PFSK-1 (cell line): ENCODE measurements at regions not wholly inside any gene's neighbourhood (a gene's known extent, or its start where the extent isn't known, plus 50 kb on each side); places are given as distances from the start of the nearest gene placed in this dataset.

Experiments
- FOXP2 ChIP-seq: optimal IDR thresholded peaks from 2 replicates; pipeline ENCODE3; 2011; ENCODE audit warnings: borderline replicate concordance, control low read depth, inconsistent platforms; ENCODE audit not compliant: insufficient read depth; ENCODE audit errors: extremely low read length, extremely low read depth
- POLR2AphosphoS5 ChIP-seq: IDR thresholded peaks from 2 replicates; pipeline ENCODE4 v1.6.1; 2012; ENCODE audit warnings: low read depth, mild to moderate bottlenecking, control low read depth, low read length, moderate library complexity
- SIN3A ChIP-seq: IDR thresholded peaks from 2 replicates; pipeline ENCODE4 v1.6.1; 2012; ENCODE audit warnings: mild to moderate bottlenecking, low read length, moderate library complexity, borderline replicate concordance; ENCODE audit not compliant: insufficient read depth
- TAF1 ChIP-seq: IDR thresholded peaks from 2 replicates; pipeline ENCODE4 v1.6.1; 2012; ENCODE audit warnings: low read length, control low read depth, borderline replicate concordance; ENCODE audit not compliant: insufficient read depth
- TF ChIP-seq, protein P1 (sequence below), 2 experiments: IDR thresholded peaks; 2 replicates each; pipeline versions ENCODE4 v1.6.1 to v1.8.0; 2011 to 2012; ENCODE audit warnings: low read depth in 2 of 2, low read length in 2 of 2, control low read depth in 1 of 2, inconsistent platforms in 1 of 2, mild to moderate bottlenecking in 1 of 2, moderate library complexity in 1 of 2; ENCODE audit not compliant: insufficient read depth in 1 of 2

GRCh38 chr3:159074756-159075701 is 273.2 kb downstream of the MFSD1 start:
- TF ChIP-seq TAF1, result no peak
- TF ChIP-seq SIN3A, result no peak
- TF ChIP-seq FOXP2, result no peak

- TF ChIP-seq SIN3A, result no peak
- no peak for TF ChIP-seq POLR2AphosphoS5
- TF ChIP-seq TAF1, result no peak
- no peak for TF ChIP-seq FOXP2
- TF ChIP-seq, protein P1, sequence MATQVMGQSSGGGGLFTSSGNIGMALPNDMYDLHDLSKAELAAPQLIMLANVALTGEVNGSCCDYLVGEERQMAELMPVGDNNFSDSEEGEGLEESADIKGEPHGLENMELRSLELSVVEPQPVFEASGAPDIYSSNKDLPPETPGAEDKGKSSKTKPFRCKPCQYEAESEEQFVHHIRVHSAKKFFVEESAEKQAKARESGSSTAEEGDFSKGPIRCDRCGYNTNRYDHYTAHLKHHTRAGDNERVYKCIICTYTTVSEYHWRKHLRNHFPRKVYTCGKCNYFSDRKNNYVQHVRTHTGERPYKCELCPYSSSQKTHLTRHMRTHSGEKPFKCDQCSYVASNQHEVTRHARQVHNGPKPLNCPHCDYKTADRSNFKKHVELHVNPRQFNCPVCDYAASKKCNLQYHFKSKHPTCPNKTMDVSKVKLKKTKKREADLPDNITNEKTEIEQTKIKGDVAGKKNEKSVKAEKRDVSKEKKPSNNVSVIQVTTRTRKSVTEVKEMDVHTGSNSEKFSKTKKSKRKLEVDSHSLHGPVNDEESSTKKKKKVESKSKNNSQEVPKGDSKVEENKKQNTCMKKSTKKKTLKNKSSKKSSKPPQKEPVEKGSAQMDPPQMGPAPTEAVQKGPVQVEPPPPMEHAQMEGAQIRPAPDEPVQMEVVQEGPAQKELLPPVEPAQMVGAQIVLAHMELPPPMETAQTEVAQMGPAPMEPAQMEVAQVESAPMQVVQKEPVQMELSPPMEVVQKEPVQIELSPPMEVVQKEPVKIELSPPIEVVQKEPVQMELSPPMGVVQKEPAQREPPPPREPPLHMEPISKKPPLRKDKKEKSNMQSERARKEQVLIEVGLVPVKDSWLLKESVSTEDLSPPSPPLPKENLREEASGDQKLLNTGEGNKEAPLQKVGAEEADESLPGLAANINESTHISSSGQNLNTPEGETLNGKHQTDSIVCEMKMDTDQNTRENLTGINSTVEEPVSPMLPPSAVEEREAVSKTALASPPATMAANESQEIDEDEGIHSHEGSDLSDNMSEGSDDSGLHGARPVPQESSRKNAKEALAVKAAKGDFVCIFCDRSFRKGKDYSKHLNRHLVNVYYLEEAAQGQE (IDR thresholded peaks at IDR 0.05; ENCODE audit: insufficient read depth in 1 of 2, low read depth in 2 of 2, low read length in 2 of 2), result no peak
These were observed 276.0 kb downstream of the MFSD1 start for GRCh38 chr3:159077860-159078259.

DNA sequence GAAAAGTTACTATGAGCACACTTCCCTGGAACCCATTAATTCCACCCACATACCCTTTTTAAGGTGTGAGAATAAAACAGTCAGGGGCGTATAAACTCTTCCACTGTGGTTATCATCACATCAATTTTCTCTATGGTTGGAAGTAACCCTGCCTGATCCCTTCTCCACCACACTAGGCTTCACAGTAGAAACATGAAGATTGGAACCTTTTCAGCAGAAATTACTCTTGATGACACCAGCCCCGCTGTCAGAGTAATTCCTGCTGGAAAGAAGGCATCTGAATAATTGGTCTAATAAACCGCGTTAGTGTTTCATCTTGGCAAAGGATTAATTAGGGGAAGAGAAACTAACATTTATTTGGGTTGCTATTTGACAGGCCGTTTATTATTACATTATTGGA is 278.4 kb downstream of the MFSD1 start:
- no peak for TF ChIP-seq POLR2AphosphoS5
- no peak for TF ChIP-seq SIN3A
- TF ChIP-seq, protein P1 (IDR thresholded peaks at IDR 0.05; ENCODE audit: insufficient read depth in 1 of 2, low read depth in 2 of 2, low read length in 2 of 2), result no peak

GRCh38 chr3:159080821-159081220 is 279.0 kb downstream of the MFSD1 start:
- TF ChIP-seq, protein P1 (IDR thresholded peaks at IDR 0.05; ENCODE audit: insufficient read depth in 1 of 2, low read depth in 2 of 2, low read length in 2 of 2), result no peak
- TF ChIP-seq POLR2AphosphoS5, result no peak
- no peak for TF ChIP-seq TAF1
- no peak for TF ChIP-seq SIN3A
- no peak for TF ChIP-seq FOXP2

- TF ChIP-seq FOXP2 (no peak), TAF1 (no peak), SIN3A (no peak), POLR2AphosphoS5 (no peak)
- TF ChIP-seq, protein P1 (IDR thresholded peaks at IDR 0.05; ENCODE audit: insufficient read depth in 1 of 2, low read depth in 2 of 2, low read length in 2 of 2), result no peak
These were observed 280.7 kb downstream of the MFSD1 start for GRCh38 chr3:159082519-159082918.
